ENCODE measurements at regions not wholly inside any gene's neighbourhood (a gene's known extent, or its start where the extent isn't known, plus 50 kb on each side); places are given as distances from the start of the nearest gene placed in this dataset.
"Not testable (repeated sequence)": the region's sequence is repeated elsewhere in the genome, so short reads cannot be mapped to it uniquely, and the experiment has no call there.

GRCh38 chr6:144653885-144654505 lies 368.9 kb downstream of the UTRN start:
- DNase-seq (ENCODE audit: low read depth), result no peak

GRCh38 chr6:144654506-144654905 lies 369.4 kb downstream of the UTRN start:
- no peak for DNase-seq (ENCODE audit: low read depth)

GRCh38 chr6:144655376-144655775 lies 370.2 kb downstream of the UTRN start:
- no peak for DNase-seq (ENCODE audit: low read depth)

DNA sequence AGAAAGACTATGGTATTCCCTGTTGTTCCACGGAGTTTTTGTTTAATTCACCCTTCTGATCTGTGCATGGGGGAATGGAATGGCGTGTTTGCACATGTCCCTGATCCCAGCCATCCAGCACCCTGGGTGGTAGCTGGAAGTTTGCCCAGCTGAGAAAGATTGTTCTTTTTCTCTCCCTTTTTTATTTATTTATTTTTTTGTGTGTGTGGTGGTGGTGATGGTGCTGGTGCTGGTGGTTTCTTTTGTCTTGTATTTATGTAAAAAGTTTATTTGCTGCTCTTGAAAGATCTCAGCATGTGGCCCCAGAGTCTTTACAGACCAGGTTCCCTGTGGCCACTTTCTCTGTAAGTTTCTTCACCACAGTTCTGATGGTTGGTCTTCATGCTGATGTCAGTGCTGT lies 372.6 kb downstream of the UTRN start:
- DNase-seq (ENCODE audit: low read depth), result no peak

DNA sequence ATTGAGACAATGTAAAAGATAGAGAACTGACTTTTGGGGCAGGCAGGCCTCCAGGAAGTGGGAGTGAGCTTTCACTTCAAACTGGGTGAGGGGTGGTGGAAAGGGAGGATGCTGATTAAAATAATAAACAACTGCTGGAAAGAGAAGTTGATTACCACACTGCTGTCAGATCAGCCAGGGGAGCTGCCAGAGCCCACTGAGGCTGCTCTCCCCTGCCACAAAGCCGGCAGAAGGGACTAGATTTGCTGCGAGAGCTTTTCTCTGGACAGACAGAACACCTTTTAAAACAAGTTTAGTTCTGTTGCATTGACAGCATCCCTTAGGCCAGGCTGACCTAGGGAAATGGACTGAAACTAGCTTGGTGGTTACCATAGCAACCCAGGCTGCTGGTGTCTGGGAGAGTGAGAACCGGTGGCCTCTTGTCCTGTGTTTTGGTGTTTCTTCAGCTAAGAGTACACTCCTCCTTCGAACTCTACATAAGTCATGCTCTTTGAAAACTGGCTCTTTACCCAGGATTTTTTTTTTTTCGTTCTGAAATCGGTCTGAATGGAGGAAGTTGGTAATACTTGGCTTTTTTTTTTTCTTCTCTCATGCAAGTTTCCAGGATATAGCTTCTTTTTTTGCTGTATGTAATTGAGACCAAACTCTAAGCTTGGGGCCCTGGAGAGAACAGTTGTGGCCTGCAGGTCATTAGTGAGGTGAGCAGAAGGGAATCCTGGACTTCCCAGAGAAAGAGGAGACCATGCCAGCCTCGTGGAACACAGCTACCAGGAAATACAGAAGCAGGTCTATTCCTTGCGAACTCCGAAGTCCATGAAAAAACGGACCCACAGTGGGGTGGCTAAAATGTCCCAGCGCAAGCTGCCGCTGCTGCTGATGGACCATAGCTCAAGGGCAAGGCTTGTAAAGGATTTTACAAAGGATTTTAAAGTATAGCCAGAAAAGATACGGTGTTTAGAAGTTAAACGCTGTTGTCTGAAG lies 374.4 kb downstream of the UTRN start:
- DNase-seq (ENCODE audit: low read depth), result peak; percentile 86

GRCh38 chr6:144660561-144661115 lies 375.5 kb downstream of the UTRN start:
- no peak for DNase-seq (ENCODE audit: low read depth)

GRCh38 chr6:144661116-144661806 lies 376.1 kb downstream of the UTRN start:
- DNase-seq (ENCODE audit: low read depth), result peak; percentile 83

GRCh38 chr6:144662812-144663365 lies 377.8 kb downstream of the UTRN start:
- DNase-seq (ENCODE audit: low read depth), result no peak

DNA sequence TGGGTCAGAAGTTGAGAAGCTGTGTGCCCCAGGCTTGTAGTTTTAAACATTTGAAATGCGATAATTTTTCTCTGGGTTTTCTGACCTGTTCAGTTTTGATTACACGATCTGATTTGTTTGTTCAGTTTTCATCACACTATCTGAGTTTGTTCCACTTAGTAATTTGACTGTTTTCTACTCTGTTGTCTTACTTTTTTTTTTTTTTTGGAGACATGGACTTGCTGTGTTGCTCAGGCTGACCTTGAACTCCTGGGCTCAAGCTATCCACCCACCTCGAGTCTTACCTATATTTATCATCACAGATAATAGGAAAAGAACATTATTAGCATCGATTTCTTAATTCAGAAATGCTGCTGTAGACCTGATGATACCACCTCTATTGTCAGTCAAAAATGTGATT lies 379.1 kb downstream of the UTRN start:
- no peak for DNase-seq (ENCODE audit: low read depth)

DNA sequence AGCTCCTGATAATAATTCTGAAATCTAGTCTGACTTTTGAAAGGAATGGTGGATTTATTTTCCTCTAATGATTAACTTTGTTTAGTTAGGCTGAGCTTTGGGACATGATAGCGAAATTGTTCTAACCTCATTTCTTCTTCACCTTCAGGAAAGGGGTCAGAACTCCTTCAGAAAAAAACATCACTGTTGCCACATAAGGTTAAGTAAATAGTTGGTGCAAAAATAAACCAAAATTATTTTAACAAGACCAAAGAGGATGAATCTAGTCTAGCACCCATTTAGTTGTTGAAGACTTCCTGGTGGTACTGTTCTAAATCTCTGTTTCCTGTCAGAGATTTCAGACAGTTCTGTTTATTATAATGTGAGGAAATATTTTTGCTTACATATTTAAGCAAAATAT lies 379.8 kb downstream of the UTRN start:
- DNase-seq (ENCODE audit: low read depth), result no peak

DNA sequence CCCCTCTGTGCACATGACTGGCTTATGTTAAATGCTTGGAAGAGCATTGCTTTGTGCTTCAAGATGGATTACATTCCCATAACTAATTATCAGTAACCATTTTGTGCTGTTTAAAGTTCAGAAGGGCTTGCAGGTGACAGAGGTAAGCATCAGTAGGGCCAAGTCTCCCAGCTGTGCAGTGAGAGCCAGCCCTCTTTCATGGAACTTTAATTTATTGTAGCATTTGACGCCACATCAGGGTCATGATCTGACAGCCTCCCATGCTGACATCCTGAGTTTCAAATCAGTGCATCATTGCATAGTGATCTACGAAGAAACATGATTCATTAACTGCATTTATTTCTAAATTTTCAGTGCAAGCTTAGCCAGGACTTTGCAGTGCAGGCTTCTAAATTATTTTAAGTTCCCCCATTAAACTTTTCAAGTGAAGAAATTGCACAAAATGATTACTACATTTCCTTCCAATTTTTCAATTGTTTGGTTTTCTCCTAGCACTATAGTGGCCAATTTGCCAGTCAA lies 380.9 kb downstream of the UTRN start:
- no peak for DNase-seq (ENCODE audit: low read depth)

DNA sequence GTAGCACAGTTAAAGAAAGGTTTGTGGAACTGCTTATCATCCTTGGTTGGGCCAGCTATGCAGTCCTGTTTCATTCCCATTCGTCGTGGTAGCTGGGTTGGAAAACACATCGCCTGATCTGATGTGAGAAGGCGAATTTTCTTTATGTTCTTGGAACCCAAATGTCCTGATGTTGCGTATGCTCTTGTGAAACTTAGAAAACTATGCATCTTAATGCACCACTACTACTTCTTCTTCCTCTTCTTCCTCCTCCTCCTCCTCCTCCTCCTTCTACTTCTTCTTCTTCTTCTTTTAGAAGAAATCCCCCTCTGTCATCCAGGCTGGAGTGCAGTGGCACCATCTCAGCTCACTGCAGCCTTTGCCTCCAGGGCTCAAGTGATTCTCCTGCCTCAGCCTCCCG lies 381.6 kb downstream of the UTRN start:
- DNase-seq (ENCODE audit: low read depth), result no peak

- no peak for DNase-seq (ENCODE audit: low read depth)
Measured at GRCh38 chr6:144667532-144668503, 382.7 kb downstream of the UTRN start.

GRCh38 chr6:144670259-144670658 lies 385.1 kb downstream of the UTRN start:
- not testable (repeated sequence) for DNase-seq (ENCODE audit: low read depth)

DNA sequence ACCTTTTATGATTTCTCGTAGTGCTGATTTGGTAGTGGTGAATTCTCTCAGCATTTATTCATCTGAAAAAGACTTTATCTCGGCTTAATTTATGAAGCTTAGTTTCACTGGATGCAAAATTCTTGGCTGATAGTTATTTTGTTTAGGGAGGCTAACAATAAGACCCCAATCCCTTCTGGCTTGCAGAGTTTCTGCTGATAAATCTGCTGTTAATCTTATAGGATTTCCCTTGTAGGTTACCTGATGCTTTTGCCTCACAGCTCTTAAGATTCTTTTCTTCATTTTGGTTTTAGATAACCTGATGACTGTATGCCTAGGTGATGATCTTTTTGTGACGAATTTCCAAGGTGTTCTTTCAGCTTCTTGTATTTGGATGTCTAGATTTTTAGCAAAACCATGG lies 388.7 kb downstream of the UTRN start:
- no peak for DNase-seq (ENCODE audit: low read depth)

DNA sequence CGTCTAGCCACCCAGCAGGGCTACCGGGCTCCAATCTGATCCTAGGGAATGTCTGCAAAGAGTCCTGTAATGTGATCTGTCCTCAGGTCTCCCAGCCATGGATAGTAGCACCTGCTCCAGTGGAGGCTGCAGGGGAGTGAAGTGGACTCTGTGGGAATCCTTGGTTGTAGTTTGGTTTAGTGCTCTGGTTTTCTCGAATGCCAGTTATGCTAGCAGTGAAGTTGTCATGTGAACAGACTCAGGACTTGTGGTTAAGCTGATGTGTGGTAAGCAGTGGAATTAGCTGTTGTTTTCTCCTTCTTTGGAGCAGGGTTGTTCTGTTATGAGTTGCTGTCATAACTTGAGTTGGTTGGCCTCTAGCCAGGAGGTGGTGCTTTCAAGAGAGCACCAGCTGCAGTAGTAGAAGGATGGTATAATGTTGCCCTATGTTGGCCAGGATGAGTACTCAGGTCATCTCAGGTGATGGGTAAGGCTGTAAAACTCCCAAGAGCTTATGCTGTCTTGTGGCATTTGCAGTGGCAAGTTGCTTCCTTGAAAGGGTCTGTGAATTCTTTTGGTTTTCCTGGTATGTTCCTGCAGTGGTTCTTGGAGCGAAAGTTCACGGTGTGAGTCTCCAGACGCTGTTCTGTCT lies 390.2 kb downstream of the UTRN start:
- DNase-seq (ENCODE audit: low read depth), result peak; percentile 74

GRCh38 chr6:144676310-144676709 lies 391.2 kb downstream of the UTRN start:
- DNase-seq (ENCODE audit: low read depth), result not testable (repeated sequence)

DNA sequence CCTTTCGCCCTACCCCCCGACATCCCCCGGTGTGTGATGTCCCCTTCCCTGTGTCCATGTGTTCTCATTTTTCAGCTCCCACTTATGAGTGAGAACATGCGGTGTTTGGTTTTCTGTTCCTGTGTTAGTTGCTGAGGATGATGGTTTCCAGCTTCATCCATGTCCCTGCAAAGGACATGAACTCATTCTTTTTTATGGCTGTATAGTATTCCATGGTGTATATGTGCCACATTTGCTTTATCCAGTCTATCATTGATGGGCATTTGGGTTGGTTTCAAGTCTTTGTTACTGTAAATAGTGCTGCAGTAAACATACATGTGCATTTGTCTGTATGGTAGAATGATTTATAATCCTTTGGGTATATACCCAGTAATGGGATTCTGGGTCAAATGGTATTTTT lies 392.1 kb downstream of the UTRN start:
- not testable (repeated sequence) for DNase-seq (ENCODE audit: low read depth)

- DNase-seq (ENCODE audit: low read depth), result peak; percentile 47
Measured at GRCh38 chr6:144678844-144679243, 393.7 kb downstream of the UTRN start.

DNA sequence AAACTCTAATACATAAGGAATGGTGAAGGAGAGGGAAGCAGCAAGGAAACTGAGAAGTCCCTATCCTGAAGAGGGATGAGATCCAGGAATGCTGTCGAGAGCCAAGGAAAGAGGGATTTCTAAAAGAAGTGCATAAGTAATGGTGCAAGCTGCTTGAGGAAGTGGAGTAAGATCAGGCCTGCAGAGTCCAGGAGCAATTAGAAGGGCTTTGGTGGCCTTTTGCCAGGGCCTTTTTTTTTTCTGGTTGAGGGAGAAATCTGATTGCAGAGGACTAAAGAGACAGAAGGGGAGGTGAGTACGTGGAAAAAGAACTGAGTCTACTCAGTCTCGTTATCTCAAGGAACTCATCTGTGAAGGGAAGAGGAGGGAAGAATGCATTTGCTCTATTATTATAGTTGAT lies 396.2 kb downstream of the UTRN start:
- DNase-seq (ENCODE audit: low read depth), result no peak

All from renal cortical epithelial cell (primary cell).